H9 (cell line): ENCODE measurements at regions not wholly inside any gene's neighbourhood (a gene's known extent, or its start where the extent isn't known, plus 50 kb on each side); places are given as distances from the start of the nearest gene placed in this dataset.
"Not testable (repeated sequence)": the region's sequence is repeated elsewhere in the genome, so short reads cannot be mapped to it uniquely, and the experiment has no call there.

Source experiments
- DNase-seq: peaks from one replicate; pipeline ENCODE4 v3.0.0-alpha.2; 2017
- H2AFZ ChIP-seq: one replicate; pipeline ENCODE4 v1.6.1; 2013; ENCODE audit warnings: mild to moderate bottlenecking, low read length, control low read depth, moderate library complexity
- H2AK5ac ChIP-seq: 2 replicates; pipeline ENCODE4 v1.6.1; 2013; ENCODE audit warnings: low read length, control low read depth, mixed read lengths; ENCODE audit not compliant: insufficient read length
- H2BK120ac ChIP-seq: one replicate; pipeline ENCODE4 v1.6.1; 2013; ENCODE audit warnings: low read depth, mild to moderate bottlenecking, low read length, control low read depth, inconsistent platforms; ENCODE audit not compliant: poor library complexity, severe bottlenecking
- H2BK12ac ChIP-seq: 2 replicates; pipeline ENCODE4 v1.6.1; 2013; ENCODE audit warnings: low read length, control low read depth, mixed read lengths, low read depth; ENCODE audit not compliant: insufficient read length
- H2BK15ac ChIP-seq: 2 replicates; pipeline ENCODE4 v1.6.1; 2013; ENCODE audit warnings: low read depth, low read length, control low read depth
- H2BK20ac ChIP-seq: one replicate; pipeline ENCODE4 v1.6.1; 2013; ENCODE audit warnings: low read depth, mild to moderate bottlenecking, low read length, control low read depth, inconsistent platforms; ENCODE audit not compliant: poor library complexity, severe bottlenecking
- H2BK5ac ChIP-seq: 2 replicates; pipeline ENCODE4 v1.6.1; 2013; ENCODE audit warnings: low read length, control low read depth, mixed read lengths; ENCODE audit not compliant: insufficient read length
- H3K14ac ChIP-seq: 2 replicates; pipeline ENCODE4 v1.6.1; 2013; ENCODE audit warnings: low read length, control low read depth; ENCODE audit not compliant: insufficient read depth
- H3K18ac ChIP-seq: 2 replicates; pipeline ENCODE4 v1.6.1; 2013; ENCODE audit warnings: low read depth, mild to moderate bottlenecking, mixed read lengths, low read length, control low read depth; ENCODE audit not compliant: insufficient read length
- H3K23ac ChIP-seq: 2 replicates; pipeline ENCODE4 v1.6.1; 2013; ENCODE audit warnings: low read length, control low read depth, mixed read lengths, low read depth; ENCODE audit not compliant: insufficient read length
- H3K23me2 ChIP-seq: 2 replicates; pipeline ENCODE4 v1.6.1; 2013; ENCODE audit warnings: low read depth, mild to moderate bottlenecking, mixed read lengths, low read length, control low read depth; ENCODE audit not compliant: insufficient read length, poor library complexity, severe bottlenecking
- H3K27ac ChIP-seq: 2 replicates; pipeline ENCODE4 v1.5.1; 2013; ENCODE audit warnings: low read length, control low read depth, mixed read lengths, low read depth; ENCODE audit not compliant: insufficient read length
- H3K27me3 ChIP-seq: 2 replicates; pipeline ENCODE4 v1.6.1; 2013; ENCODE audit warnings: low read length, control low read depth, inconsistent platforms; ENCODE audit not compliant: insufficient read depth
- H3K4ac ChIP-seq: 2 replicates; pipeline ENCODE4 v1.6.1; 2013; ENCODE audit warnings: low read depth, mild to moderate bottlenecking, control low read depth, inconsistent platforms, low read length, moderate library complexity
- H3K4me1 ChIP-seq: 2 replicates; pipeline ENCODE4 v1.6.1; 2013; ENCODE audit warnings: low read length, control low read depth, inconsistent platforms; ENCODE audit not compliant: insufficient read depth
- H3K4me2 ChIP-seq: 2 replicates; pipeline ENCODE4 v1.6.1; 2013; ENCODE audit warnings: low read length, control low read depth, mixed read lengths; ENCODE audit not compliant: insufficient read length, insufficient read depth
- H3K56ac ChIP-seq: 2 replicates; pipeline ENCODE4 v1.6.1; 2013; ENCODE audit warnings: low read depth, mild to moderate bottlenecking, mixed read lengths, low read length, control low read depth; ENCODE audit not compliant: insufficient read length
- H3K79me1 ChIP-seq: 2 replicates; pipeline ENCODE4 v1.6.1; 2013; ENCODE audit warnings: low read depth, mild to moderate bottlenecking, moderate library complexity, low read length, control low read depth, inconsistent platforms; ENCODE audit not compliant: insufficient read depth, poor library complexity, severe bottlenecking
- H3K79me2 ChIP-seq: 2 replicates; pipeline ENCODE4 v1.6.1; 2013; ENCODE audit warnings: low read length, control low read depth, inconsistent platforms; ENCODE audit not compliant: insufficient read depth
- H3K9ac ChIP-seq: 2 replicates; pipeline ENCODE4 v1.6.1; 2013; ENCODE audit warnings: low read length, control low read depth, mixed read lengths; ENCODE audit not compliant: insufficient read length; ENCODE audit errors: extremely low read depth
- H3K9me3 ChIP-seq: one replicate; pipeline ENCODE4 v1.6.1; 2013; ENCODE audit warnings: low read depth, low read length, inconsistent platforms; ENCODE audit not compliant: control insufficient read depth
- H3T11ph ChIP-seq: one replicate; pipeline ENCODE4 v1.6.1; 2013; ENCODE audit warnings: mild to moderate bottlenecking, low read length, control low read depth, inconsistent platforms
- H4K20me1 ChIP-seq: one replicate; pipeline ENCODE4 v1.6.1; 2013; ENCODE audit not compliant: control insufficient read depth, insufficient read length, insufficient read depth
- H4K5ac ChIP-seq: 2 replicates; pipeline ENCODE4 v1.6.1; 2013; ENCODE audit warnings: low read depth, mild to moderate bottlenecking, mixed read lengths, low read length, control low read depth; ENCODE audit not compliant: insufficient read length
- H4K8ac ChIP-seq: replicated peaks from 2 replicates; pipeline ENCODE4 v1.6.1; 2013; ENCODE audit warnings: low read length, control low read depth, mixed read lengths, low read depth; ENCODE audit not compliant: insufficient read length
- H4K91ac ChIP-seq: 2 replicates; pipeline ENCODE4 v1.6.1; 2013; ENCODE audit warnings: low read depth, mild to moderate bottlenecking, moderate library complexity, mixed read lengths, low read length, control low read depth; ENCODE audit not compliant: insufficient read length
- H3K27ac Mint-ChIP-seq, 3 experiments: 2 replicates in 2 of 3; 3 replicates in 1 of 3; pipeline ENCODE4 v1.8.0; 2020 to 2021; ENCODE audit warnings: mixed read lengths in 3 of 3, mild to moderate bottlenecking in 1 of 3, moderate library complexity in 1 of 3
- H3K27me3 Mint-ChIP-seq: 2 replicates; pipeline ENCODE4 v1.8.0; 2021; ENCODE audit warnings: low read depth, mild to moderate bottlenecking, moderate library complexity, mixed read lengths
- H3K36me3 Mint-ChIP-seq, 3 experiments: 2 replicates in 2 of 3; 3 replicates in 1 of 3; pipeline ENCODE4 v1.8.0; 2020 to 2021; ENCODE audit warnings: low read depth in 3 of 3, mixed read lengths in 3 of 3; ENCODE audit not compliant: insufficient read depth in 1 of 3
- H3K4me1 Mint-ChIP-seq, 2 experiments: 2 replicates each; pipeline ENCODE4 v1.8.0; 2020; ENCODE audit warnings: mixed read lengths in 2 of 2
- H3K4me3 Mint-ChIP-seq, 2 experiments: 2 replicates in 1 of 2; 3 replicates in 1 of 2; pipeline ENCODE4 v1.8.0; 2020 to 2021; ENCODE audit warnings: mild to moderate bottlenecking in 2 of 2, mixed read lengths in 2 of 2, moderate library complexity in 1 of 2
- H3K9me3 Mint-ChIP-seq, 2 experiments: 2 replicates in 1 of 2; 3 replicates in 1 of 2; pipeline ENCODE4 v1.8.0; 2020; ENCODE audit warnings: mild to moderate bottlenecking in 2 of 2, mixed read lengths in 2 of 2, moderate library complexity in 1 of 2
- CTCF ChIP-seq: fragments of 200-600 bp; sonication (generic); conservative IDR thresholded peaks from 3 replicates; pipeline ENCODE4 v1.8.0; 2021; ENCODE audit warnings: antibody characterized with exemption, mild to moderate bottlenecking
- WGBS: extraction: QIAGEN DNeasy Blood & Tissue Kit; methylation state at CpG from one replicate; pipeline ENCODE4 v1.1.7; 2013; ENCODE audit warnings: missing lambda C conversion rate, low lambda C conversion rate, mixed read lengths; ENCODE audit not compliant: insufficient read length; ENCODE audit errors: extremely low coverage; 5-methylcytosine and 5-hydroxymethylcytosine counted together

- no peak overlapping the region for H2BK5ac ChIP-seq
Observed at GRCh38 chr10:23543691-23544380, 105.0 kb downstream of the OTUD1 start.

GRCh38 chr10:23545866-23546265, 107.0 kb downstream of the OTUD1 start:
- not testable (repeated sequence) for H3K4ac ChIP-seq, H3K79me2 ChIP-seq, H2BK15ac ChIP-seq, DNase-seq, H3K79me1 ChIP-seq, H3K9me3 Mint-ChIP-seq, H2BK5ac ChIP-seq, H3K27me3 Mint-ChIP-seq, H3K14ac ChIP-seq, H4K20me1 ChIP-seq, H3K27ac ChIP-seq, H2BK20ac ChIP-seq, H3K9me3 ChIP-seq, H4K91ac ChIP-seq, H4K5ac ChIP-seq, H3K4me3 Mint-ChIP-seq, H3K4me2 ChIP-seq, H3T11ph ChIP-seq, H2AK5ac ChIP-seq, H3K27me3 ChIP-seq, H4K8ac ChIP-seq, H3K56ac ChIP-seq, H2BK12ac ChIP-seq, H2BK120ac ChIP-seq, H3K4me1 ChIP-seq, H2AFZ ChIP-seq, H3K23me2 ChIP-seq, H3K23ac ChIP-seq, H3K36me3 Mint-ChIP-seq, H3K27ac Mint-ChIP-seq, H3K4me1 Mint-ChIP-seq, H3K9ac ChIP-seq, H3K18ac ChIP-seq
- no CpG with 5 or more reads among the region's 2 CpGs for WGBS

More at GRCh38 chr10:23543691-23544380, 105.0 kb downstream of the OTUD1 start:
- no peak overlapping the region for H3K4me2 ChIP-seq
- Mint-ChIP-seq H3K36me3 (no peaks in the 10 kb centered on the region; a peak in 1 of 7 replicates), H3K4me3 (no peak overlapping the region), H3K9me3 (peaks cover 2 to 3% of the 10 kb centered on the region in 2 experiments; a peak in 2 of 5 replicates), H3K27ac (no peak overlapping the region), H3K4me1 (peaks cover 3 to 6% of the 10 kb centered on the region in 2 experiments), H3K27me3 (peaks cover 2% of the 10 kb centered on the region; the same call in 1 of the 2 replicates)
- no peak overlapping the region for H3K23ac ChIP-seq
- no peak for TF ChIP-seq CTCF
- no peak overlapping the region for H3K14ac ChIP-seq
- no CpG with 5 or more reads among the region's 9 CpGs for WGBS
- H4K8ac ChIP-seq: no peak overlapping the region
- no peak overlapping the region for H2AK5ac ChIP-seq
- H3K4ac ChIP-seq: no peak overlapping the region
- no peaks in the 10 kb centered on the region for H3K9me3 ChIP-seq
- H3K9ac ChIP-seq: no peak overlapping the region
- no peak overlapping the region for H3T11ph ChIP-seq
- no peak overlapping the region for H2AFZ ChIP-seq
- no peak overlapping the region for H2BK15ac ChIP-seq
- H2BK20ac ChIP-seq: no peak overlapping the region
- no peak overlapping the region for H4K5ac ChIP-seq
- no peaks in the 10 kb centered on the region for H3K79me1 ChIP-seq
- H3K27ac ChIP-seq: no peak overlapping the region
- H3K23me2 ChIP-seq: no peaks in the 10 kb centered on the region
- H3K79me2 ChIP-seq: no peaks in the 10 kb centered on the region
- H3K56ac ChIP-seq: no peak overlapping the region
- H3K27me3 ChIP-seq: no peaks in the 10 kb centered on the region
- no peaks in the 10 kb centered on the region for H4K20me1 ChIP-seq
- no peak for DNase-seq
- H4K91ac ChIP-seq: no peak overlapping the region
- H2BK120ac ChIP-seq: no peak overlapping the region
- H3K18ac ChIP-seq: no peak overlapping the region
- no peak overlapping the region for H2BK12ac ChIP-seq
- no peaks in the 10 kb centered on the region; the same call in 1 of the 2 replicates for H3K4me1 ChIP-seq
